SKM-1 treated with dmso at 0.1 percent for 144 hours (cell line): ENCODE measurements at regions not wholly inside any gene's neighbourhood (a gene's known extent, or its start where the extent isn't known, plus 50 kb on each side); places are given as distances from the start of the nearest gene placed in this dataset.

Experiments used
- DNase-seq: peaks from one replicate; lab custom pipeline; 2025; ENCODE audit not compliant: unreplicated experiment; lab: John Stamatoyannopoulos, UW

DNA sequence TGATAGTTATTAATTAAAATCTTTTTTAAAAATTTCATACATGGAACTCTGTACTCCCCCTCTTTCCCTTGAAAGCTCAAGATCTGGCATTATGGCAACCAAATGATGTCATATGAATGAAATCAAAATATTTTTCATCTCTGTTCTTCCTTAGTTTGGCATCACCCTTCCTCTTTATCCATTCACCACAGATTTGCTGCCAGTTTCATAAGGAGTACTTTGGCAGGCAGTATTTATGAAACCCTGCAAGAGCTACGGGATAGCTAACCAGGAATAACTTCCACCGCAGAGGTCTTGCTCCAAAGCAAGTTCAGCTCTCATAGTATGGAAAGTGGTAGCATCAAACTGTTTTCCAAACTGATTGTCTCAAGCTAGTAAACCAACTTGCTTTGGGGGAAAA, 113.9 kb upstream of the DOK5 start:
- DNase-seq: no peak

- no peak for DNase-seq
Observed at GRCh38 chr20:54362283-54362682, 113.1 kb upstream of the DOK5 start.

DNA sequence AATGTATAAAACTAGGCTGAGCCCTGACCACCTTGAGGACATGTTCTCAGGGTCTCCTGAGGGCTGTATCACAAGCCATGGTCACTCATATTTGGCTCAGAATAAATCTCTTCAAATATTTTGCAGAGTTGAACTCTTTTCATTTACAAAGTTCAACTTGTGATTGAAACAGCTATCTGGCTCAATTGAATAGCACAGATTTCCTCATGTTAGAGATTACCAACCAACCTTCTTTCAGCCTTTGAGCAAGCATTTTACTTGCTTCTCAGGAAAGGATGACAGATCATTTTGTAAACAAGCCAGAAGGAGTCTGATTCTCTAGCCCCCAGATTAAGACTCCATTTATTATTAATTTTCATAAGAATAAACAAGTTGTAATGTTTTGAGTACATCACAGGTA, 111.0 kb upstream of the DOK5 start:
- DNase-seq: no peak

- DNase-seq: no peak
Observed at GRCh38 chr20:54364919-54365318, 110.5 kb upstream of the DOK5 start.

GRCh38 chr20:54366669-54367344, 108.6 kb upstream of the DOK5 start:
- DNase-seq: no peak

GRCh38 chr20:54368570-54368969, 106.8 kb upstream of the DOK5 start:
- no peak for DNase-seq

DNA sequence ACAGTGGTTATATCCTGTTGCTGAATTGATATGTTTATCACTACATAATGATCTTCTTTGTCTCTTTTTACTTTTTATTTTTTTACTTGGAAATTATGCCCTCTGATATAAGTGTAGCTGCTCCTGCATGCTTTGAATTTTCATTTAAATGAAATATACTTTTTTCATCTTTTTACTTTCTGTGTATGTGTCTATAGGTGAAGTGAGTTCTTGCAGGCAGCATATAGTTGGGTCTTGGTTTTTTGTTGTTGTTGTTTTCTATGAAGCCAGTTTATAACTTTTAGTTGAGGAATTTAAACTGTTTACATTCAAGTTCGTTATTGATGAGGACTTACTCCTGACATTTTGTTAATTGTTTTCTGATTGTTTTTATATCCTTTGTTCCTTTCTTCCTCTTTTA, 103.1 kb upstream of the DOK5 start:
- DNase-seq: no peak

DNA sequence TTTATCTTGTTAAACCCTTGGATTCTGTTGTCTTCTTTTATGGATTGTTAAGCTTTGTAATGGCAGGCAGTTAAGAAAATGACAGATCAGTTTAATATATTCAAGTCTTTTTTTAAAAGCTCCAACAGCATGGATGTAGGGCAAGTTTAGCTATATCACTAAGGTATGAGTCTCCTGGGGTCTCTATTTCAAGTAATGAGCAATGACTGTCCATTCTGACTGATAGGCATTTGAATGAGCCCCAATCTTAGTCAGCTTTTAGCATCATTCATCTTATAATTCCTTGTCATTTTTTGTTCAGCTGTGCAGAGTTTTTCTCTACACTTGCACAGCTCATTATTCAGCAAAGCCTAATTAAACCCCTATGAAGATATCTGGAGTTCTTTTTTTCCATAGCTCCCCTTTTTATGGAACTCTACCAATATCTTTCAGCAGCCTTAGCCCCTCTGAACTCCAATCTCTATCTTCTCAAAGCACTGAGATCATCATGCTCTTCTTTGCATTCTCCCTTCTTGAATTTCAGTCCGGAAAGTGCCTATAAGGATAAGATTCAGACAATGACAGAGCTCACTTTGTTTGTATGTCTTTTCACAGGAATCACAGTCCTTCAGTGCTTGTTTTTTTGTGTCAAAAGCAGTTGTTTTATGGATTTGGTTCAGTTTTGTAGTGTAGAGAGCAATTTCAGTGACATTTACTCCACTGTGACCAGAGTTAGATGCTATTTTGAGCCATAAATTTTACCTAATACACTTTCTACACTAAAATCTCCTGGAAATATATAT, 97.2 kb upstream of the DOK5 start:
- no peak for DNase-seq

DNA sequence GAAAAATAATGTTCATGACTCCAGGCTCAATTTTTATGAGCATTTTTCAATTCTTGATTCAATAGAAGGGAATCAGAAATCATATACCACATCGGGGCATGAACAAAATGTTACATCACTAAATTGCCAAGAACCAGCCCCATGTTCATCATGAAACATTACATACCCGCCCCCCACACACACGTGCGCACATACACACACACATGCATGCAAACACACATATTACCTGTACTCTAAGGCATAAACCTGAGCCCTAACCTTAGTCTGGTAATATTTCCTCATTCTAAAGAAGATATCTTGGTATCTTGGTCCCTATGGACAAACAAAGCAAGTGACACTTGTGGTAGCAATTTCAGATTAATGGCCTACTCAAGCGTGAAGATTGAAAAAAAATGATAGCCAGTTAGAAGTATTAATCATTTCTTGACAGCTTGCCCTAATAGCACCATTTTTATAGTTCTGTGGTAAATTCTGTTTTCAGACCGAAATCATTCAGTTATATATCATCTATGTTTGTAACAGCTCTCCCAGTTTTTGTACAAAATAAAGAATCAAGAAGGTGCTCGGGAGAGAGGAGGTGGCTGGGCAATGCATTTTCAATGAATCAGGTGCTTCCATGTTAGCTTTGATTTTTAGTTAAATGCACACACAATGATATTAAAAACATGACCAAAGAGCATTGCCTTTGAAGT, 95.4 kb upstream of the DOK5 start:
- DNase-seq: no peak

GRCh38 chr20:54382419-54382818, 93.0 kb upstream of the DOK5 start:
- no peak for DNase-seq

GRCh38 chr20:54385746-54386145, 89.6 kb upstream of the DOK5 start:
- DNase-seq: no peak

DNA sequence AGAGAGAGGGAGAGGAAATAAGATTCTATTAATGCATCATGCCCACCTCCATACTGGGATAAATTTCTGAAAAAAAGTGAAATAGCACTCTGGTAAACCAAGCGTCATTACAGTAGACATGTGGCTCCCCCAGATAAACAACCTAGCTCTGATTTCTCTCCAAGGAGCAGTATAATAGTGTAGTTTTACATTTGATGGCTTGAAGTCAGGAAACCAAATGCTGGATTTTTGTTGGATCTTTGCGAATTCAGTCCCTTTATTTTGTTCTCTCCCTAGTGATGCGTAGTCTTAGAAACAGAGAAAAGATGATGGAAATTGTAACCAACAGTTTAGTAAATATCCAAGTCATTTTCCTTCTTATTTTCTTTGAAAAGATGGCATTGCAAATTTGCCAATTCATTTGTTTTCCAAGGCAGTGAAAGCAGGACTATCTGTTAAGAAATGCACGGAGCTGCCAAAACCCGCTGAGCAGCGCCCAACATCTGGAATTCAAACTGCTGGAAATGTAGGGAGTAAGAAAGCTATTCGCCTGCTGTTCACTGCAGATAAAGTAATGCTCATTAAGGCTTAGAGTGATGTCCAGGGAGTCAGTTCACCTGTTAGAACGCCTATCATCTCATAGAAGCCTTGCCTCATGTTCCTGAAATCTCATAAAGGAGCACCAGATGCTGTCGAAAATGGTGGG, 85.7 kb upstream of the DOK5 start:
- no peak for DNase-seq

GRCh38 chr20:54397292-54398140, 77.9 kb upstream of the DOK5 start:
- no peak for DNase-seq

DNA sequence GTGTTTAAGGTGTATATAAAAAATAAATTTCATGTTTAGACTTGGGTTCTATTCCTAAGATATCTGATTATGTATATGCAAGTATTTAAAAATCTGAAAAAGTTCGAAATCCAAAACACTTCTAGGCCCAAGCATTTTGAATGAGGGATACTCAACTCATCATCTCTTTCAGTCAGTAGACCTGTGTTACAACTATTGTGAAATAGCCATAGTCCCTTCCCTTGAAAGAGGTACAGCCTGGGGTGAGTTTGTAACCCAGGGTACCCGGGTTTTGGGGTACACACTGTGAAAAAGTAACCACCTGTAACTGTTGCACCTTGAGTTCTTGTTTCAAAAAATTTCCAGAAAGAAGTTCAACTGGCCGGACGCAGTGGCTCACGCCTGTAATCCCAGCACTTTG, 76.6 kb upstream of the DOK5 start:
- no peak for DNase-seq

GRCh38 chr20:54405540-54405939, 69.9 kb upstream of the DOK5 start:
- no peak for DNase-seq

DNA sequence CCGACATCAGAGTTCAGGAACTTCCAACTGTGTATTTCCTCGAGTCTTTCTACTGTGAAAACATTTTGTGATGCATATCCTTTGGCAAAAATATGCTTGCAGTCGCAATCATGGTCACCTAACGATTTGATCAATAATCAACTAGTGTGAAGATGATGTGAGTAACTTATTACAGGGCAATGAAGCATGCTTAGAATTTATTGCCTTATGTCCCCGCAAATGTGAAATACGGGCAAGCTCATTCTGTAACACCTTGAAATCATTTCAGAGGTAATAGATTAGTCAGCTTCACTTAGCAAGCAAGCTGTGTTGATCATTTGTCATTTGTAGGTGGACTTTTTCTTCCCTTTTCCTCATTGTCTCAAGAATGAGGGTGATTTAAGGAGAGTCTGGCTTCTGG, 67.9 kb upstream of the DOK5 start:
- no peak for DNase-seq

GRCh38 chr20:54415967-54416366, 59.4 kb upstream of the DOK5 start:
- DNase-seq: no peak

DNA sequence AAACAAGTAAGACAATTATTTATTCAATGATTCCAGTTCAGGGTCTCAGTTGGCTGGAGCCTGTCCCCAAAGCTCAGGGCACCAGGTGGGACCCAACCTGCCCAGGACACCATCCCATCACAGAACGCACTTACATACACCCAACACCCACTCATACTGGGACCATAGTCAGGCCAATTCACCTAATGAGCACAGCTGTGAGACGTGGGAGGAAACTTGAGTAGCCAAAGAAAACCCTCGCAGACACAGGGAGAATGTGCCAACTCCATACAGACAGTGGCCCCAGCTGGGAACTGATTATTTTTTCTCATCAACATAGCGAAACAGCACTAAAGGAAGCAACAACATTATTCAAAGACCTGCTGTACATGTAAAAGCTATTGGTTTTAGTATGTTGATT, 58.6 kb upstream of the DOK5 start:
- DNase-seq: no peak

GRCh38 chr20:54419531-54419930, 55.9 kb upstream of the DOK5 start:
- DNase-seq: no peak
